GM21529 (cell line): ENCODE measurements at regions not wholly inside any gene's neighbourhood (a gene's known extent, or its start where the extent isn't known, plus 50 kb on each side); places are given as distances from the start of the nearest gene placed in this dataset.

Experiments used
- ATAC-seq: cut with Tn5 transposase; IDR thresholded peaks from one replicate; pipeline ENCODE4 v1.9.1; 2021; ENCODE audit not compliant: unreplicated experiment

GRCh38 chr17:69943058-69943457 lies 132.0 kb upstream of the KCNJ16 start:
- no peak for ATAC-seq

GRCh38 chr17:69944406-69944805 lies 130.6 kb upstream of the KCNJ16 start:
- ATAC-seq = no peak

DNA sequence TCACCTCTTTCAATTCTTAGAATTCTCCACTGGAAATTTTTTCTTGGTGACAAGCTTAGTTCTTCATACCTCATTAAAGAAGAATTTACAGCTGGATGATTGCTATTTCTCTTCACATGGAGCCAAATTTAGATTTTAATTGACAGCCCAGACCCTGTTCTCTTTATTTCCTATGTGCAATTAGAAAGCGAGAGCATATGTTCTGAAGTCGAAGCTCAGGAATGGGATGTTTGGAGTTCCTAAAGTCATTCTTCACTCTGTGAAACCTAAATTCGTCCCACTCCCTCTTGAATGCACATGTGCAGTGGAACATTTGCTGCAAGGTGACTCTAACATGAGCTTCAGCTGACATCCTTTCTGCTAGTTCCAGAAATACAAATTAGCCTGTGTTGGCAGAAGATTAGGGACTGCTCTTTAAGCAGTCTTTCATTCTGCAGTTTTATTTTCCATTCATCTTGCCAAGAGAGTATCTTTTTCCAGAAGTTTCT lies 129.3 kb upstream of the KCNJ16 start:
- no peak for ATAC-seq

DNA sequence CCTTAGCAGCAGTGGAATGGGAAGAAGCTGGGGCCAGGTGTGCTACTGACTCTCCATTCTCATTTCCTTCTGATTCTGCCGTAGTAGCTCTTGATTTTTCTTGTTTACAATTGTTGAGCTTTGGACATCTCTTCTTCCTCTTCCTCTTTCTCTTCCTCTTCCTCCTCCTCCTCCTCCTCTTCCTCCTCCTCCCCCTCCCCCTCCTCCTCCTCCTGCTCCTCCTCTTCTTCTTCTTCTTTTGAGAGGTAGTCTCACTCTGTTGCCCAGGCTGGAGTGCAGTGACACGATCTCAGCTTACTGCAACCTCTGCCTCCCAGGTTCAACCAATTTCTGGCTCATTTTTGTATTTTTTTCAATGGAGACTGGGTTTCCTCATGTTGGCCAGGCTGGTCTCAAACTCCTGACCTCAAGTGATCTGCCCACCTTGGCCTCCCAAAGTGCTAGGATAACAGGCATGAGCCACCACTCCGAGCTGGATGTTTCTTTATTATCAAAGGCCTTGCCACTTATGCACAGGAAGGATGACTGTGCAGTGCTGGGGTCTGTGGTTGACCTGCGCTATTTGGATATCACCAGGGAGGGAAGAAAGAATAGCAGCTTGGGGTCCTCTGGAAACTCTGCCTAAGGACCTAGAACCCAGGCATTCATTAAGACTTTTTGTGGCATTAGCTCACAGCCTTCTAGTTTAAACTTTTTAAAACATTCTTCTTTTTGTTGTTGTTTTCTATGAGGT lies 127.8 kb upstream of the KCNJ16 start:
- ATAC-seq = no peak

- ATAC-seq = no peak
Observed at GRCh38 chr17:69948406-69948805, 126.6 kb upstream of the KCNJ16 start.

DNA sequence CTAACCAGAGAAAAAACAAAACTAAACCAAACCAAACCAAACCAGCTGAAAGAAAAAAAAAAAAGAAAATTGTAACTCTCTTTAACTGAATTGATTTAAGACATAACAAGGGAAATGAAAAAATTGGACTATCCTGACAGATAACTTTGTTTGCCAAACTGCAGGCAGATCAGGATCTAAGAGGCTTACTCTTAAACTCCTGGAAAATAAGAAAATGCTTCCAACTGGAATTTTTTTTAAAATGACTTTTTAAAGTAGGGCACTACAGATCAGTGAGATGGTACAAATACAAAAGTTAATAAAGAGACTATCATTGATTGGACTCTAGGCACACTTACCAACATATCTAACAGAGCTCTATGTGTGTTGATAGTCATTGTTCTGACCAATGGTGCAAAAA lies 125.5 kb upstream of the KCNJ16 start:
- ATAC-seq = no peak

DNA sequence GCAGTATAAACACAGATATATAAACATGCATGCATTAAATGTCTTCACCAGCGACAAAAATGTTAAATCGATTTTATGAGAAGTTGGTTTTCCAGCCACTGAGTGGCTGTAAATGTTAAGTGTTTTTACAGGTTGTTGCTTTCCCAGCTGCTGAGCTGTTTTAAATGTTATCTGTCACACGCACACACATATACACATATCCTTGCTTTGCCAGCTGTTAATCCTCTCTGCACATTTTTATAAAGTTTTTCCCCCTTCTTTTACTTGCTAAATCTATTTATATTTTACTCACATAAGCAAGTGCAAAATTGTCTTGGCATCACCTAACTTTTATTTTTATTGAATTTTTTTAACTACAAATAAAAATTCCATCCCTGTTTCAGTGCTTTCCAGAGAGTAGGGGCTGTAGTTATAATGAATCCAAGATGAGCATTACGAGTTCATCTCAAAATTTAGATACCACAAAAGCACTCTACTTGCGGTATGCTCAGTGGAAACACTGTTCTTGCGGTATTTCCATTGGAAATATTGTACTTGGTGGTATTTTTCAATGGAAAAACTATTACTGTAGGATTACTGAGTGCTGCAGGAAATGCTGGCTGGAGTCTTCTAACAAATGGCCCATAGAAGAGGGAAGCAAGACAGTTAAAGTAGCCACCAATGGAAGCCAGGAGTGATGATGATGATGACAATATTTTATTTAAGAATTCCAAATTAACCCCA lies 124.9 kb upstream of the KCNJ16 start:
- ATAC-seq = no peak

DNA sequence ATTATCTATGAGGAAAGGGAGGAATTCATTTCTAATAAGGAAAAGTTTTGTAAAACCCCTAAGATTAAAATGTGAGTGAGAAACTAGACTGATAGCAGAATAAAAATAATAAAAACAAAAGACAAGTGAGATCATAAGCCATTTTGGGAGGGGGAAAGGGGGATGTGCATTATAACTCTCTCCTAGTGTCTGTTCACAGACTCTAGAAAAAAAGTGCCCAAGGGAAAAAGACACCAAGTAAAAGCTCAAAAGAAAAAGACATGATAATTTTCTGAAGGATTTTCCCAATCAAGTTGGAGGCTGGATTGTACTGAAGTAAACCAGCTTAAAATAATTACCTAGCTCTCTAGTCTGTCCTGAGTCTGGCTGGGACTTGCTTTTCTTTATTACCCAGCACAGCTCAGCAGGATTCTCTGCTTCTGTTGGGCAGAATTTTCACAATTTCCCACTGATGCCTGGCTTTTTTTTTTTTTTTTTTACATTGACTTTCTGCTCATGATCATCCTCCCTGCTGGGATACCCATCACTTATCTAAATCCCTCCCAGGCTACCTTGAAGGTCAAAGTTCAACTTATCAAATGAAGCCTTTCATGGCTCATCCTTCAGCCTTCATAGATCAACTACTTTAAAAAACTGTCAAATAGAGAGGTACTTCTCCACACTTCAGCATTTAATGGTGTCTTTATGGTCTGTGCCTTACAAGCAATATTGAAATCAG lies 124.2 kb upstream of the KCNJ16 start:
- no peak for ATAC-seq

- no peak for ATAC-seq
Observed at GRCh38 chr17:69954241-69954925, 120.6 kb upstream of the KCNJ16 start.

DNA sequence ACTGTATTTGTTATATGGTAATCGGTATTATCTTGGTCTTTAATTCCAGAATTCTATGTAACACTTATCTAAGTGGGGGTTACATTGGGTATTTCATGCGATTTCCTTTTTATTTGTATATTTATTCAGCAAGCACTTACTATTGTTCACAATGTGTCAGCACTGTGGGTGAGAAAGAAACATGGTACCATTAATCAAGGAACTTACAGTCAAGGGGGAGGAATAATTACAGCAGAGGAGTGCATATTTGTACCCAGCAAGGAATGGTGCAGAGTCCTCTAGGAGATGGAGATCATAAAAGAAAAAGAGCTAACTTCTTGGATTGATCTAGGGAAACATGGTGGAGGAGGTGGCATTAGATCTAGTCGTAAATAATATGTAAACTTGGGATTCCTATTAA lies 117.0 kb upstream of the KCNJ16 start:
- no peak for ATAC-seq

DNA sequence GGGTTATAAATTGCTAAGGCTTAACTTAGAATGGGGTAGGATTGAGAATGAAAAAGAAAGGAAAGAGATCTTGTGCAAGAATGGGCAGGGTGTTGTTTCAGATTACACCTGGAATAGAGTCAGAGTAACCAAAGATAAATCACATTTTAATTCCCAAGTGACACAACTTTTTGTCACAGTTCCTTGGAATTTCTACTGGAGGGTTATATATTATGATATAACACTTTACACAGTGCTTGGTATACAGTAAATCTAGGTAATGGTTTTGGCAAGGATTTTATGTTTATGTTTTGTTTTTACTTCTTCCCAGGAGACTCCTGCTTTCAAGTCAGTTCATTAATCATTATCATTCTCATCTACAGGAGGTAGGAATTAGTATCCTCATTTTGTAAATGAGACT lies 115.7 kb upstream of the KCNJ16 start:
- ATAC-seq = no peak

DNA sequence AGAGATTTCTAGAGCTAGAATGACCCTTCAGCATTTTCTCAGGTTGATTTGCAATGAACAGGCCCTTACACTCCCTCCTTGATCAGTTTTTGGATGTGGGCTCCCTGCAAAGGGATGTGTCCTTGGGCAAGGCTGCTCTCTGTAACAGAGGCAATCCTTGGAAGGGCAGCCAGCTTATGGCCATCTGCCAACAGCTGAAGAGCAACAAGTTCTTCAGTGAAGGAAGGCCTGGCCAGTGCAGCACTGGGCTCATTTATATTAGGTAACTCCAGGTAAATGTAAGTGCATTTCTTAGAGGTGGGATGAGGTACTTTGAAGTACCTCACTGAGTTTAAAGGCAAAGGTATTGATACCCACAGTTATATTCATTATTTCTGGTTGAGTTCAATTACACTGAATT lies 114.3 kb upstream of the KCNJ16 start:
- ATAC-seq = no peak

DNA sequence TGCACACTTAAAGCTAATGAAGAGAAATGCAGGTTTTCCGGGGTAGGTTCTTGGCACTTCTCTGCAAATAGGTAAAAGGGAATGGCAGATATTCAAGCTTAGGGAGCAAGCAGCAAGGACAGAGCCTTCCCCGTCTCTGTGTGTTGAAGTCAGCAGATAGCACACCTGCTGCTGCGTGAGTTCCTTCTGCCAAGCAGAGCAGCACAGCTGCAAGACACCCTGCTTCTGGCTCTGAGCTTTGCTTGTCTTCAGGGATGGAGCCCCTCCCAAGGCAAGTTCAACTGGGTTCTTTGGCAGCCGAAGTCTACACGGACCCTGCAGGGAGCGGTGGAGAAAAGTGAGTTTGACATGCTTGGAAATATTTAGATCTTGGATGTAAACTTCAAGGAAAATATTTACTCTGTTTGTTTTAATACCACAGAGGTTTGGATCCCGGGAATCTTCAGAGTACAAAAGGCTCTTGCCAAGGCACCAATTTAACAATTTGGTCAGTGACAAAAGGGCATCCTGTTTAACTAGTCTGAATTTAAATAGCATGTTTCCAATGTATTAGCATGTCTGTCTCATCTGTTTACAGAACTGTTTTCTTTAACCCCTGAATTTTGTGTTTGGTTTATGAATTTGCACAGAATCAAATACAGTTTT lies 113.4 kb upstream of the KCNJ16 start:
- ATAC-seq = no peak

GRCh38 chr17:69962436-69962995 lies 112.5 kb upstream of the KCNJ16 start:
- ATAC-seq = no peak

DNA sequence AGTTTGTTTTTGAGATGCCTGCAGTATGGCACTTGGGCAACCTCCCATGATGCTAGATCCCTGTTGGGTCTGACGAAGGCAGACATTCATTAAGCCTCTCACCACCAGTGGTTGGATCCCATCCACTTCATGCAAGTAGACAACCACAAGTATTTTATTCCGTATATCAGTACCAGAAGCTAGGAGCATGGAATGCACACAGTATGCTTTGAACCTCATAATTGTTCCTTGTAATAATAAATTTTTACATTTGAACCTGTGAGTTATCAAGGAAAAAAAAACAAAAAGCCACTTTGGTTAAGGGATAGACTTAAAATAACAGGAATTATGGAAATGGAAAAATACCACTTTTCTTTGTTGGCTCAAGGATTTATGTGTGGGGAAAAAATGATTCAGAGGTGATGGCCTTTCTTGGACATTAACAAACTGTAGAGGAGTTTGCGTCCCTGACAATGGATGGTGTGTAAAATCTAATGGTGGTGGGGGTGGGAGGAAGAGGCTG lies 107.1 kb upstream of the KCNJ16 start:
- no peak for ATAC-seq

GRCh38 chr17:69969897-69970296 lies 105.1 kb upstream of the KCNJ16 start:
- no peak for ATAC-seq

GRCh38 chr17:69972251-69972650 lies 102.8 kb upstream of the KCNJ16 start:
- ATAC-seq = no peak

DNA sequence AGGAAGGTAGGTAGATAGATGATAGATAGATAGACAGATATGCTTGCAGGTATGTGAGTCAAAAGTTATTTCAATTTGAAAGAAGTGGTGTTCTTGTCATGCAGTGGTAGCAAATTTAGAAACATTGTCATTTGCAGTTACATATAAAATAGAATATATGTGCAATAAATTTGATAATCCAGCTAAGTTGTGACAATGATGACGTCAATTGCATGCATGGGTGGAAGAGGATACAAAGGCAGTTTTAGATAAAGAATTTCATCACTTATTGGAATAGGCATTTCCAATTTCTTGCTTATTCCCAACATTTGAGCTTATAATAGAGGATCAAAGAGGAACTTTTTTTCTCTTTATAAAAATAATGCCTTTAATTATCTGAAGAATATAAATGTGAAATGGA lies 99.2 kb upstream of the KCNJ16 start:
- ATAC-seq = no peak

- ATAC-seq = no peak
Observed at GRCh38 chr17:69978056-69978646, 96.9 kb upstream of the KCNJ16 start.

DNA sequence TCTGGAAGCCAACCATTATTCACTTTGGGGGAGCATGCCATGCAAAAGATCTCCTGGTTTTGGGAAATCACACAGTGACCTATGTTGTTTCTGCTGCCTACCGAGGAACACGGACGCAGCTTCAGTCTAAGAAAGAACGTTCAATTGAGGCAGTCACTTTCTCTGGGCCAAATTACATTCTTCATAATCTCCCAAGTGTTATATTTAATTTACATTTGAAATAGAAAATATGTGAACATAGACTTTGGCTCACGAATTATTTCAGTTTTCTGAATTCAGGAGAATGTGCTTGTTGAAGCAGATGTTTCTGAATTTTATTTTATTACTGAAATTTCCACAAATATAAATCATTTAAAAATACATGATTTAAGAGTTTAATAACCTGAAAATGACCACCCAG lies 93.6 kb upstream of the KCNJ16 start:
- no peak for ATAC-seq
